GM10266 (cell line): ENCODE measurements at regions not wholly inside any gene's neighbourhood (a gene's known extent, or its start where the extent isn't known, plus 50 kb on each side); places are given as distances from the start of the nearest gene placed in this dataset.

Experiments
- DNase-seq: peaks from one replicate; pipeline ENCODE4 v3.0.0; 2012; ENCODE audit errors: extremely low spot score
- CTCF ChIP-seq: IDR thresholded peaks from 2 replicates; pipeline ENCODE4 v1.5.1; 2012; ENCODE audit warnings: mild to moderate bottlenecking, low read depth; ENCODE audit not compliant: control insufficient read depth, insufficient read depth; ENCODE audit errors: missing control alignments

GRCh38 chr13:79716191-79716590, 235.2 kb downstream of the NDFIP2 start:
- no peak for DNase-seq
- TF ChIP-seq CTCF, result no peak

DNA sequence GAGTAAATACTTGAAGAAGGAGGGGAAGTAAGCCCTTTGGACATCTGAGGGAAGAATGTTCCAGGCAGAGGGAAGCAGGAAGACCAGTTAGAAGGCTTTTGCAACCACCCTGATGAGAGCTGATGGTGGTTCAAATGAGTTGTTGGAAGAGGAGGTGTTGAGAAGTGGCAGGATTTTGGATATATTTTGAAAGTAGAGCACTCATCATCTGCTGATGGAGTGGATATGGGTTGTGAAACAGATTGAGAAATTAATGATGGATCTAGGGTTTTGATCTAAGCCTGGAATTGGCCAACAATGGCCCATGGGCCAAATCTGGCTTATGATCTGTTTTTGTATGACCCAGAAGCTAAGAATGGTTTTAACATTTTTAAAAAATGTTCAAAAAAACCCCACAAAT, 230.7 kb downstream of the NDFIP2 start:
- no peak for DNase-seq
- TF ChIP-seq CTCF, result no peak

DNA sequence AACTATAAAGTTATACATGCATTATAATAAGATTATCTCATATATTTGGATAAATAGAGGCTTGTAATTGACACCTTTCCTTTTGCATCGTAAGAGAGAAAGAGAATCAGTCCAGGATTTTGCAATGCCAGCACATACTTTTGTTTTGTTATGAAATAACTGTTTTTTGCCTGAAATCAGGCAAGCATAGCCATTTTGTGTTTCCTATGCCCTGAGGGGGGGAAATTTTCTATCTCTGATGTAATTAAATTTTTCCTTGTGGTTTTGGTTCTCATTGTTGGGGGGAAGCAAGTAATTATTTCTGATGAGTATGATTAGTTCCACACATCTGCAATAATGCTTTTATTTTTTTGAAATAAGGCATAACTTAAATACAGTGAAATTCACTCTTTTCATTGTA, 229.4 kb downstream of the NDFIP2 start:
- no peak for DNase-seq
- TF ChIP-seq CTCF, result no peak

DNA sequence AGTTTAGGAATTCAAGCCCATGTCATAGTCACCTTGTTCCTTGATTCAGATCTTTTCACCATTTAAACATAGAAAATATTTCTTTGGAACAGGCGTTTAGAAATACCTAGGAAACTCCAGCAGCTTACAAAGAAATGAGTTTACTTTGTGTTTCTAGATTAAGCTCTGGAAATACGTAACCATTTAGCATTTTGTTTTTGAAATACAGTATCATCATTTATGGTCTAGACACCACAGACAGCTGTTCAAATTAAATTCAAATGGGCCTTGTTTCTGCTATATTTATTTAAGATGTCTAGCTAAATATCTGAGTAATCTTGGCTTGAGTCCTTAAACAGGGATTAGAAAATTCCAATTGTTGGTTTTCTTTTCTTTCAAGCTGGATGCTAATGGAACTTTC, 228.5 kb downstream of the NDFIP2 start:
- TF ChIP-seq CTCF, result no peak
- DNase-seq, result no peak

- DNase-seq, result no peak
- no peak for TF ChIP-seq CTCF
Observed at GRCh38 chr13:79703772-79704171, 222.8 kb downstream of the NDFIP2 start.

DNA sequence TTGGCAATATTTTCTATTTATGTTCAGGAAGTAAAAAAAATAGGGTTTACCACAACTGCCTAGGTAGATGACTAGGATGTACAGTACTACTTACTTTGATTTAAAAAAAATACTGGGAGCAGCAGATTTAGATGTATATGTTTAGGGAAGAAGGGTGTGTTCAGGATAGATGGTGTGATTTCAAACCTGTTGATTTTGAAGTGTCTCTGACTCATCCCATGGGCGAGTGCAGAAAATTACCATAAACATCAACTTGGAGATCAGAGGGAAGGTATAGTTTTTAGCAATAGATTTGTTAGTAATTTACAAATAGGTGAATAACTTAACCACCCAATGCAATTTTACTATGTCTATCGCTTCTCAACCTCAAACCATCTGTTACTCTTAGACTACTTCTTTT, 214.8 kb downstream of the NDFIP2 start:
- no peak for TF ChIP-seq CTCF

DNA sequence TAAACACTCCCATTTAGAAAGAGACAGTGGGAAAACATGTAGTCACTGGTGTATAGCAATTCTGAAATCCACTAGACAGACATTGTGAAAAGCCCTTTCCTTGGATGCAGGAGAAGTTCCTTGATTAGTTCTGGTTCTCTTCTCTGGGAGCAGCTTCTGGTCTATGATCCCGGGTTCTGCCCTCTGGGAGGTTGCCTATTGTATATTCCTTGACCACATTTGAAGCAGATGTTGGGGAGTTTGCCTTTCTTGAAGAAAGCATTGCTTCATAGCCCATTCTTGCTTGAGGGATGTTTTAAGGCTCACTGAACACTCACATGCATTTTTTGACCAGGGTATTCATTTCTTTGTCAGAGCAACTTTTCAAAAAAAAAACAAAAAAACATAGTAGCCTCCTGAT, 211.9 kb downstream of the NDFIP2 start:
- no peak for DNase-seq
- no peak for TF ChIP-seq CTCF

More for the DNA sequence above, 214.8 kb downstream of the NDFIP2 start:
- DNase-seq, result no peak

DNA sequence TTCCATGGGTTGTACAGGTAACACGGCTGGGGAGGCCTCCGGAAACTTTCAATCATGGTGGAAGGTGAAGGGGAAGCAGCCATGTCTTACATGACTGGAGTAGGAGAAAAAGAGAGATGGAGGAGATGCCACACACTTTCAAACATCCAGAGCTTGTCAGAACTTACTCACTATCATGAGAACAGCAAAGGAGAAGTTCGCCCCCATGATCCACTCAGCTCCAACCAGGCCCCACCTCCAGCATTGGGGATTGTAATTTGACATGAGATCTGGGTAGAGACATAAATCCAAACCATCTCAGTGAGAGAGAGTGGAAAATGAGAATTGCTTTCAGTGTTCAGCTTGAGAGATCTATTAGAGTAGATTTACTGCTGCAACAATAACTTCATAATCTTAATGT, 210.9 kb downstream of the NDFIP2 start:
- no peak for TF ChIP-seq CTCF
- no peak for DNase-seq
